GM12878 (cell line): ENCODE measurements at regions not wholly inside any gene's neighbourhood (a gene's known extent, or its start where the extent isn't known, plus 50 kb on each side); places are given as distances from the start of the nearest gene placed in this dataset.

ENCODE experiments used
- EP300 ChIP-seq, 2 experiments: fragments of 150-350 bp in 1 of 2; IDR thresholded peaks; 2 replicates each; pipeline ENCODE4 v1.6.1; 2011 to 2012; ENCODE audit warnings: low read depth in 2 of 2, low read length in 2 of 2, borderline replicate concordance in 1 of 2, improper control_type of control experiment in 1 of 2, inconsistent platforms in 1 of 2; ENCODE audit not compliant: control insufficient read depth in 1 of 2
- EZH2 ChIP-seq: IDR thresholded peaks from 2 replicates; pipeline ENCODE4 v1.6.1; 2012; ENCODE audit warnings: low read depth, mild to moderate bottlenecking, control low read depth, inconsistent platforms, low read length, borderline replicate concordance; ENCODE audit not compliant: control insufficient read depth
- FOXM1 ChIP-seq: IDR thresholded peaks from 2 replicates; pipeline ENCODE4 v1.6.1; 2012; ENCODE audit warnings: low read depth, mild to moderate bottlenecking, inconsistent platforms, low read length, moderate library complexity
- MEF2A ChIP-seq: IDR thresholded peaks from 2 replicates; pipeline ENCODE4 v1.6.1; 2011; ENCODE audit warnings: low read depth, mild to moderate bottlenecking, low read length, moderate library complexity; ENCODE audit not compliant: insufficient read depth
- MTA2 ChIP-seq: fragments of 450-650 bp; IDR thresholded peaks from 2 replicates; pipeline ENCODE4 v1.6.1; 2016; ENCODE audit warnings: low read depth, mild to moderate bottlenecking, moderate library complexity
- RAD21 ChIP-seq: IDR thresholded peaks from 2 replicates; pipeline ENCODE4 v1.6.1; 2011; ENCODE audit warnings: mild to moderate bottlenecking, low read depth, low read length, moderate library complexity; ENCODE audit not compliant: insufficient read depth
- TF ChIP-seq, protein P1 (sequence below): fragments of 450-650 bp; IDR thresholded peaks from 2 replicates; pipeline ENCODE4 v1.6.1; 2014; ENCODE audit warnings: mild to moderate bottlenecking
- TF ChIP-seq, protein P2 (sequence below): IDR thresholded peaks from 2 replicates; pipeline ENCODE4 v1.6.1; 2012; ENCODE audit warnings: low read depth, low read length, improper control_type of control experiment
- TF ChIP-seq, protein P3 (sequence below): IDR thresholded peaks from 2 replicates; pipeline ENCODE4 v1.6.1; 2012; ENCODE audit warnings: low read depth, low read length, improper control_type of control experiment
- TF ChIP-seq, protein P4 (sequence below): IDR thresholded peaks from 2 replicates; pipeline ENCODE4 v1.6.1; 2011; ENCODE audit warnings: low read depth, low read length, improper control_type of control experiment, borderline replicate concordance
- TF ChIP-seq, protein P5 (sequence below), 3 experiments: IDR thresholded peaks in 2 of 3; conservative IDR thresholded peaks in 1 of 3; 2 replicates each; pipeline ENCODE4 v1.5.1; 2011; ENCODE audit warnings: low read depth in 3 of 3, low read length in 3 of 3, mild to moderate bottlenecking in 3 of 3, control low read depth in 2 of 3, moderate library complexity in 2 of 3, inconsistent platforms in 1 of 3, mixed read lengths in 1 of 3; ENCODE audit not compliant: control insufficient read depth in 2 of 3, insufficient read depth in 1 of 3; ENCODE audit errors: extremely low read depth in 1 of 3
- TF ChIP-seq, protein P6 (sequence below): fragments of 450-650 bp; formaldehyde crosslinking; IDR thresholded peaks from 2 replicates; pipeline ENCODE4 v1.4.0; 2022; ENCODE audit warnings: mild to moderate bottlenecking, moderate library complexity

DNA sequence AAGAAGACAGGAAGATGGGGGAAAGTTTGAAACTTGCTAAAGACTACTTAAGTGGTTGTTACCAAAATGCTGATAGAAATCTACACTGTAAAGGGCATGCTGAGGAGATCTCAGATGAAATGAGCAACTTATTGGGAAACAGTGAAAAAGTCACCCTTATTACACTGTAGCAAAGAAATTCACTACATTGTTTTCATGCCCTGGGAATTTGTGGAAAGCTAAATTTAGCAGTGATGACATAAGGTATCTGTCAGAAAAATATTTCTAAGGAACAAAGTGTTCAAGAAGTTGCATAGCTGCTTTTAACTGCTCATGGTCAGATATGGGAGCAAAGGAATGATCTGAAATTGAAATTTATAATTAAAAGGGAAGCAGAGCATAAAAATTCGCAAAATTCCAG is 702.4 kb upstream of the LRRC4C start:
- TF ChIP-seq, protein P1, sequence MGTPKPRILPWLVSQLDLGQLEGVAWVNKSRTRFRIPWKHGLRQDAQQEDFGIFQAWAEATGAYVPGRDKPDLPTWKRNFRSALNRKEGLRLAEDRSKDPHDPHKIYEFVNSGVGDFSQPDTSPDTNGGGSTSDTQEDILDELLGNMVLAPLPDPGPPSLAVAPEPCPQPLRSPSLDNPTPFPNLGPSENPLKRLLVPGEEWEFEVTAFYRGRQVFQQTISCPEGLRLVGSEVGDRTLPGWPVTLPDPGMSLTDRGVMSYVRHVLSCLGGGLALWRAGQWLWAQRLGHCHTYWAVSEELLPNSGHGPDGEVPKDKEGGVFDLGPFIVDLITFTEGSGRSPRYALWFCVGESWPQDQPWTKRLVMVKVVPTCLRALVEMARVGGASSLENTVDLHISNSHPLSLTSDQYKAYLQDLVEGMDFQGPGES = no peak
- TF ChIP-seq FOXM1 (no peak), RAD21 (no peak), EZH2 (no peak), MTA2 (no peak), EP300 (IDR thresholded peaks at IDR 0.05; ENCODE audit: borderline replicate concordance in 1 of 2, control insufficient read depth in 1 of 2, low read depth in 2 of 2, low read length in 2 of 2) (no peak), MEF2A (no peak)
- TF ChIP-seq, protein P2, sequence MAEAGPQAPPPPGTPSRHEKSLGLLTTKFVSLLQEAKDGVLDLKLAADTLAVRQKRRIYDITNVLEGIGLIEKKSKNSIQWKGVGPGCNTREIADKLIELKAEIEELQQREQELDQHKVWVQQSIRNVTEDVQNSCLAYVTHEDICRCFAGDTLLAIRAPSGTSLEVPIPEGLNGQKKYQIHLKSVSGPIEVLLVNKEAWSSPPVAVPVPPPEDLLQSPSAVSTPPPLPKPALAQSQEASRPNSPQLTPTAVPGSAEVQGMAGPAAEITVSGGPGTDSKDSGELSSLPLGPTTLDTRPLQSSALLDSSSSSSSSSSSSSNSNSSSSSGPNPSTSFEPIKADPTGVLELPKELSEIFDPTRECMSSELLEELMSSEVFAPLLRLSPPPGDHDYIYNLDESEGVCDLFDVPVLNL = no peak
- TF ChIP-seq, protein P3, sequence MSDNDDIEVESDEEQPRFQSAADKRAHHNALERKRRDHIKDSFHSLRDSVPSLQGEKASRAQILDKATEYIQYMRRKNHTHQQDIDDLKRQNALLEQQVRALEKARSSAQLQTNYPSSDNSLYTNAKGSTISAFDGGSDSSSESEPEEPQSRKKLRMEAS = no peak
- TF ChIP-seq, protein P4, sequence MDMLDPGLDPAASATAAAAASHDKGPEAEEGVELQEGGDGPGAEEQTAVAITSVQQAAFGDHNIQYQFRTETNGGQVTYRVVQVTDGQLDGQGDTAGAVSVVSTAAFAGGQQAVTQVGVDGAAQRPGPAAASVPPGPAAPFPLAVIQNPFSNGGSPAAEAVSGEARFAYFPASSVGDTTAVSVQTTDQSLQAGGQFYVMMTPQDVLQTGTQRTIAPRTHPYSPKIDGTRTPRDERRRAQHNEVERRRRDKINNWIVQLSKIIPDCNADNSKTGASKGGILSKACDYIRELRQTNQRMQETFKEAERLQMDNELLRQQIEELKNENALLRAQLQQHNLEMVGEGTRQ = no peak
- TF ChIP-seq, protein P5, sequence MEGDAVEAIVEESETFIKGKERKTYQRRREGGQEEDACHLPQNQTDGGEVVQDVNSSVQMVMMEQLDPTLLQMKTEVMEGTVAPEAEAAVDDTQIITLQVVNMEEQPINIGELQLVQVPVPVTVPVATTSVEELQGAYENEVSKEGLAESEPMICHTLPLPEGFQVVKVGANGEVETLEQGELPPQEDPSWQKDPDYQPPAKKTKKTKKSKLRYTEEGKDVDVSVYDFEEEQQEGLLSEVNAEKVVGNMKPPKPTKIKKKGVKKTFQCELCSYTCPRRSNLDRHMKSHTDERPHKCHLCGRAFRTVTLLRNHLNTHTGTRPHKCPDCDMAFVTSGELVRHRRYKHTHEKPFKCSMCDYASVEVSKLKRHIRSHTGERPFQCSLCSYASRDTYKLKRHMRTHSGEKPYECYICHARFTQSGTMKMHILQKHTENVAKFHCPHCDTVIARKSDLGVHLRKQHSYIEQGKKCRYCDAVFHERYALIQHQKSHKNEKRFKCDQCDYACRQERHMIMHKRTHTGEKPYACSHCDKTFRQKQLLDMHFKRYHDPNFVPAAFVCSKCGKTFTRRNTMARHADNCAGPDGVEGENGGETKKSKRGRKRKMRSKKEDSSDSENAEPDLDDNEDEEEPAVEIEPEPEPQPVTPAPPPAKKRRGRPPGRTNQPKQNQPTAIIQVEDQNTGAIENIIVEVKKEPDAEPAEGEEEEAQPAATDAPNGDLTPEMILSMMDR (IDR thresholded peaks at IDR 0.05 in 2 of 3, conservative IDR thresholded peaks at IDR 0.05 in 1 of 3; ENCODE audit: control insufficient read depth in 2 of 3, extremely low read depth in 1 of 3, insufficient read depth in 1 of 3, low read depth in 3 of 3, low read length in 3 of 3) = no peak
- TF ChIP-seq, protein P6, sequence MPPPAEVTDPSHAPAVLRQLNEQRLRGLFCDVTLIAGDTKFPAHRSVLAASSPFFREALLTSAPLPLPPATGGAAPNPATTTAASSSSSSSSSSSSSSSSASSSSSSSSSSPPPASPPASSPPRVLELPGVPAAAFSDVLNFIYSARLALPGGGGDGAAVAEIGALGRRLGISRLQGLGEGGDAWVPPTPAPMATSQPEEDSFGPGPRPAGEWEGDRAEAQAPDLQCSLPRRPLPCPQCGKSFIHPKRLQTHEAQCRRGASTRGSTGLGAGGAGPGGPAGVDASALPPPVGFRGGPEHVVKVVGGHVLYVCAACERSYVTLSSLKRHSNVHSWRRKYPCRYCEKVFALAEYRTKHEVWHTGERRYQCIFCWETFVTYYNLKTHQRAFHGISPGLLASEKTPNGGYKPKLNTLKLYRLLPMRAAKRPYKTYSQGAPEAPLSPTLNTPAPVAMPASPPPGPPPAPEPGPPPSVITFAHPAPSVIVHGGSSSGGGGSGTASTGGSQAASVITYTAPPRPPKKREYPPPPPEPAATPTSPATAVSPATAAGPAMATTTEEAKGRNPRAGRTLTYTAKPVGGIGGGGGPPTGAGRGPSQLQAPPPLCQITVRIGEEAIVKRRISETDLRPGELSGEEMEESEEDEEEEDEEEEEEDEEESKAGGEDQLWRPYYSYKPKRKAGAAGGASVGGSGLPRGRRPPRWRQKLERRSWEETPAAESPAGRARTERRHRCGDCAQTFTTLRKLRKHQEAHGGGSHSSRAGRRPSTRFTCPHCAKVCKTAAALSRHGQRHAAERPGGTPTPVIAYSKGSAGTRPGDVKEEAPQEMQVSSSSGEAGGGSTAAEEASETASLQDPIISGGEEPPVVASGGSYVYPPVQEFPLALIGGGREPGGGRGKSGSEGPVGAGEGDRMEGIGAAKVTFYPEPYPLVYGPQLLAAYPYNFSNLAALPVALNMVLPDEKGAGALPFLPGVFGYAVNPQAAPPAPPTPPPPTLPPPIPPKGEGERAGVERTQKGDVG (CRISPR knock-in tag) = no peak
